ENCODE measurements at regions not wholly inside any gene's neighbourhood (a gene's known extent, or its start where the extent isn't known, plus 50 kb on each side); places are given as distances from the start of the nearest gene placed in this dataset.

GRCh38 chr4:123813901-123814300 lies 417.3 kb downstream of the SPRY1 start:
- TF ChIP-seq CTCF (IDR thresholded peaks at IDR 0.05) (no peak), ZFX (IDR thresholded peaks at IDR 0.05; ENCODE audit: borderline replicate concordance) (no peak)

Measured in 22Rv1 (cell line).